ENCODE measurements at regions not wholly inside any gene's neighbourhood (a gene's known extent, or its start where the extent isn't known, plus 50 kb on each side); places are given as distances from the start of the nearest gene placed in this dataset.

GRCh38 chr2:8080063-8080462 is 601.8 kb upstream of the ID2 start:
- no peak for ATAC-seq
- Histone ChIP-seq H3K27ac (ENCODE audit: low read depth, low read length) (no peak overlapping the region), H3K4me1 (ENCODE audit: control insufficient read depth in 1 of 2, insufficient read depth in 2 of 2, low read length in 2 of 2) (no peaks in the 10 kb centered on the region), H4K20me1 (ENCODE audit: insufficient read depth) (no peaks in the 10 kb centered on the region), H3K79me2 (ENCODE audit: insufficient read depth, low read length) (no peaks in the 10 kb centered on the region), H3K4me2 (ENCODE audit: low read length) (no peak overlapping the region), H3K4me3 (replicated peaks in 1 of 2; ENCODE audit: low read depth in 1 of 2, low read length in 2 of 2) (no peak overlapping the region), H3K9me2 (ENCODE audit: insufficient read depth) (no peaks in the 10 kb centered on the region), H3K36me3 (ENCODE audit: control insufficient read depth in 1 of 2, insufficient read depth in 2 of 2, low read length in 2 of 2) (no peaks in the 10 kb centered on the region), H3K9ac (ENCODE audit: low read length) (no peak overlapping the region), H3K9me3 (ENCODE audit: control insufficient read depth in 1 of 2, insufficient read depth in 1 of 2, low read depth in 1 of 2, low read length in 2 of 2) (no peaks in the 10 kb centered on the region), H3K27me3 (ENCODE audit: insufficient read depth, low read length) (no peaks in the 10 kb centered on the region), H2AFZ (ENCODE audit: low read depth, low read length, poor library complexity, severe bottlenecking) (no peak overlapping the region)
- POLR2A ChIA-PET, result no interaction called here
- DNase-seq (ENCODE audit: low read depth, low spot score), result no peak
- CTCF ChIA-PET, result no interaction called here
- intact Hi-C loops (cut with micrococcal nuclease), result no loop called here
- no TSS peak for BruUV-seq (replicated peaks)
- TF ChIP-seq CEBPB (IDR thresholded peaks at IDR 0.05; ENCODE audit: low read depth) (no peak), POLR2AphosphoS5 (IDR thresholded peaks at IDR 0.05; ENCODE audit: low read depth, low read length) (no peak), POLR2A (IDR thresholded peaks at IDR 0.05; ENCODE audit: borderline replicate concordance, extremely low read depth, insufficient read depth, insufficient read length) (no peak), ZFX (IDR thresholded peaks at IDR 0.05) (no peak)
- TF ChIP-seq, protein P1, sequence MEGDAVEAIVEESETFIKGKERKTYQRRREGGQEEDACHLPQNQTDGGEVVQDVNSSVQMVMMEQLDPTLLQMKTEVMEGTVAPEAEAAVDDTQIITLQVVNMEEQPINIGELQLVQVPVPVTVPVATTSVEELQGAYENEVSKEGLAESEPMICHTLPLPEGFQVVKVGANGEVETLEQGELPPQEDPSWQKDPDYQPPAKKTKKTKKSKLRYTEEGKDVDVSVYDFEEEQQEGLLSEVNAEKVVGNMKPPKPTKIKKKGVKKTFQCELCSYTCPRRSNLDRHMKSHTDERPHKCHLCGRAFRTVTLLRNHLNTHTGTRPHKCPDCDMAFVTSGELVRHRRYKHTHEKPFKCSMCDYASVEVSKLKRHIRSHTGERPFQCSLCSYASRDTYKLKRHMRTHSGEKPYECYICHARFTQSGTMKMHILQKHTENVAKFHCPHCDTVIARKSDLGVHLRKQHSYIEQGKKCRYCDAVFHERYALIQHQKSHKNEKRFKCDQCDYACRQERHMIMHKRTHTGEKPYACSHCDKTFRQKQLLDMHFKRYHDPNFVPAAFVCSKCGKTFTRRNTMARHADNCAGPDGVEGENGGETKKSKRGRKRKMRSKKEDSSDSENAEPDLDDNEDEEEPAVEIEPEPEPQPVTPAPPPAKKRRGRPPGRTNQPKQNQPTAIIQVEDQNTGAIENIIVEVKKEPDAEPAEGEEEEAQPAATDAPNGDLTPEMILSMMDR (IDR thresholded peaks at IDR 0.05 in 2 of 3, conservative IDR thresholded peaks at IDR 0.05 in 1 of 3; ENCODE audit: borderline replicate concordance in 1 of 3, insufficient read depth in 1 of 3, low read depth in 2 of 3, low read length in 2 of 3), result no peak
- RAD21 ChIA-PET (ENCODE audit: low non-redundant PET in 1 of 2, low total read pairs in 2 of 2, uncharacterized antibody in 2 of 2, unreplicated experiment in 2 of 2), result no interaction called here

- H3K36me3 ChIP-seq (ENCODE audit: control insufficient read depth in 1 of 2, insufficient read depth in 2 of 2, low read length in 2 of 2), result no peaks in the 10 kb centered on the region
- ChIA-PET POLR2A (no interaction called here), CTCF (no interaction called here), RAD21 (ENCODE audit: low non-redundant PET in 1 of 2, low total read pairs in 2 of 2, uncharacterized antibody in 2 of 2, unreplicated experiment in 2 of 2) (no interaction called here)
- H3K4me2 ChIP-seq (ENCODE audit: low read length), result no peak overlapping the region
- no peak overlapping the region for H2AFZ ChIP-seq (ENCODE audit: low read depth, low read length, poor library complexity, severe bottlenecking)
- H3K9ac ChIP-seq (ENCODE audit: low read length), result no peak overlapping the region
- H4K20me1 ChIP-seq (ENCODE audit: insufficient read depth), result no peaks in the 10 kb centered on the region
- intact Hi-C loops (cut with micrococcal nuclease), result no loop called here
- TF ChIP-seq EZH2phosphoT487 (IDR thresholded peaks at IDR 0.05; ENCODE audit: borderline replicate concordance), result no peak
- H3K9me2 ChIP-seq (ENCODE audit: insufficient read depth), result no peaks in the 10 kb centered on the region
- no peaks in the 10 kb centered on the region for H3K9me3 ChIP-seq (ENCODE audit: control insufficient read depth in 1 of 2, insufficient read depth in 1 of 2, low read depth in 1 of 2, low read length in 2 of 2)
- BruUV-seq (replicated peaks), result no TSS peak
- DNase-seq (ENCODE audit: low read depth, low spot score), result no peak
- H3K27ac ChIP-seq (ENCODE audit: low read depth, low read length), result no peak overlapping the region
- no peaks in the 10 kb centered on the region for H3K79me2 ChIP-seq (ENCODE audit: insufficient read depth, low read length)
- no peaks in the 10 kb centered on the region for H3K27me3 ChIP-seq (ENCODE audit: insufficient read depth, low read length)
- H3K4me3 ChIP-seq (replicated peaks in 1 of 2; ENCODE audit: low read depth in 1 of 2, low read length in 2 of 2), result no peak overlapping the region
- ATAC-seq, result no peak
- no peaks in the 10 kb centered on the region for H3K4me1 ChIP-seq (ENCODE audit: control insufficient read depth in 1 of 2, insufficient read depth in 2 of 2, low read length in 2 of 2)
Measured at GRCh38 chr2:8081130-8081529, 600.7 kb upstream of the ID2 start.
